ENCODE measurements at regions not wholly inside any gene's neighbourhood (a gene's known extent, or its start where the extent isn't known, plus 50 kb on each side); places are given as distances from the start of the nearest gene placed in this dataset.

DNA sequence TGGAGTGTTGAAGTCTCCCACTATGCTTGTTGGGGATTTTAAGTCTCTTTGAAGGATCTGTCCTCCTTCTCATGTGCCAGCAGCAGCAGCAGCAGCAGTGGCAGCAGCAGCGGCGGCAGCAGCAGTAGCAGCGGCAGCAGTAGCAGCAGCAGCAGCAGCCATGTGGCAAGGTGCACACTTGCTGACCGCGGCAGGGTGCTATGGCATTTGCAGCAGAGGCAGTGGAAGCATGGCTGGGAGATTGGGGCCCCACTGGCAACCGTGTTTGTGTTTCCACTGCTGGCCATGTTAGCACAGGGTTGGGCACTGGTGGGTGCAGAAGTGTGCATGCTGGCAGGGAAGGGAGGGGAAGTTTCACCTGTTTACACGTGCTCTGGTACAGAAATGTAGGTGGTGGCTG is 280.1 kb downstream of the NUP35 start:
- no TSS peak for BruUV-seq (replicated peaks)
- no peaks in the 10 kb centered on the region for H3K36me3 Mint-ChIP-seq (ENCODE audit: insufficient read depth, unreplicated experiment)
- H3K27ac Mint-ChIP-seq (ENCODE audit: low read depth, unreplicated experiment): no peak overlapping the region

GRCh38 chr2:183408562-183408961 is 284.3 kb downstream of the NUP35 start:
- DNase-seq (ENCODE audit: unreplicated experiment): no peak

More for the DNA sequence above, 280.1 kb downstream of the NUP35 start:
- TF ChIP-seq CTCF (IDR thresholded peaks at IDR 0.05; ENCODE audit: unreplicated experiment): no peak
- Mint-ChIP-seq H3K9me3 (ENCODE audit: unreplicated experiment) (peaks cover 11% of the 10 kb centered on the region), H3K27me3 (ENCODE audit: insufficient read depth, unreplicated experiment) (no peaks in the 10 kb centered on the region), H3K4me3 (ENCODE audit: unreplicated experiment) (no peak overlapping the region), H3K4me1 (ENCODE audit: insufficient read depth, unreplicated experiment) (no peaks in the 10 kb centered on the region)
- ChIA-PET POLR2A (no interaction called here), CTCF (no interaction called here)
- intact Hi-C loops (cut with micrococcal nuclease): no loop called here
- DNase-seq (ENCODE audit: unreplicated experiment): no peak

DNA sequence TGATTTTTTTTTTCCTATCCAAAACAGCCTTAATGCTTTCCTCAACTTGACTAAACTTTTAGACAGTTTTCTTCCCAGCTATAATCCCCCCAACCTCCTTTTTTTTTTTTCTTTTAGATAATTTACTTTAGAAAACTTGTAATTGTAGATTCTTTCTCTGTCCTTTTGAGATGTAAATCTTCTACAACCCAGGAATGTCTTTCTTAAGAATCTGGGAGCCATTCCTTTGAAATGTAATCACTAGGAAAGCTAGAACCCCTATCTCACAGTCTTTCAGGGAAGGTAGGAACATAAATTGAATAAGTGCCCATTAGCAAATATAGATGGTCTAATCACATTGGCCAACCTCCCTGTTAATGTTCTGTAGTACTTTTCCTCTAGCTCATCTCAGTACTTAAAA is 285.4 kb downstream of the NUP35 start:
- TF ChIP-seq CTCF (IDR thresholded peaks at IDR 0.05; ENCODE audit: unreplicated experiment): no peak
- intact Hi-C loops (cut with micrococcal nuclease): no loop called here
- H3K4me3 Mint-ChIP-seq (ENCODE audit: unreplicated experiment): no peak overlapping the region
- no peak for DNase-seq (ENCODE audit: unreplicated experiment)
- no peaks in the 10 kb centered on the region for H3K4me1 Mint-ChIP-seq (ENCODE audit: insufficient read depth, unreplicated experiment)
- no TSS peak for BruUV-seq (replicated peaks)
- H3K9me3 Mint-ChIP-seq (ENCODE audit: unreplicated experiment): no peaks in the 10 kb centered on the region
- H3K36me3 Mint-ChIP-seq (ENCODE audit: insufficient read depth, unreplicated experiment): no peaks in the 10 kb centered on the region
- CTCF ChIA-PET: interaction anchor here (0.7 kb wide), 1 partner anchor 1967 kb away, joined by 3 read pairs; no protein-coding TSS in a partner anchor
- no peak overlapping the region for H3K27ac Mint-ChIP-seq (ENCODE audit: low read depth, unreplicated experiment)
- POLR2A ChIA-PET: no interaction called here
- no peaks in the 10 kb centered on the region for H3K27me3 Mint-ChIP-seq (ENCODE audit: insufficient read depth, unreplicated experiment)

More at GRCh38 chr2:183408562-183408961, 284.3 kb downstream of the NUP35 start:
- TF ChIP-seq CTCF (IDR thresholded peaks at IDR 0.05; ENCODE audit: unreplicated experiment): no peak
- Mint-ChIP-seq H3K4me1 (ENCODE audit: insufficient read depth, unreplicated experiment) (no peaks in the 10 kb centered on the region), H3K27ac (ENCODE audit: low read depth, unreplicated experiment) (no peak overlapping the region), H3K4me3 (ENCODE audit: unreplicated experiment) (no peak overlapping the region), H3K9me3 (ENCODE audit: unreplicated experiment) (peaks cover 9% of the 10 kb centered on the region), H3K27me3 (ENCODE audit: insufficient read depth, unreplicated experiment) (no peaks in the 10 kb centered on the region), H3K36me3 (ENCODE audit: insufficient read depth, unreplicated experiment) (no peaks in the 10 kb centered on the region)
- intact Hi-C loops (cut with micrococcal nuclease): no loop called here
- ChIA-PET POLR2A (no interaction called here), CTCF (interaction anchor here (1.1 kb wide), 1 partner anchor 10 kb away, joined by 3 read pairs; no protein-coding TSS in a partner anchor)
- BruUV-seq (replicated peaks): no TSS peak

- DNase-seq (ENCODE audit: unreplicated experiment): no peak
These were observed 292.5 kb downstream of the NUP35 start for GRCh38 chr2:183416753-183417152.

More at GRCh38 chr2:183416753-183417152, 292.5 kb downstream of the NUP35 start:
- Mint-ChIP-seq H3K27me3 (ENCODE audit: insufficient read depth, unreplicated experiment) (no peaks in the 10 kb centered on the region), H3K9me3 (ENCODE audit: unreplicated experiment) (no peaks in the 10 kb centered on the region), H3K4me3 (ENCODE audit: unreplicated experiment) (no peak overlapping the region), H3K4me1 (ENCODE audit: insufficient read depth, unreplicated experiment) (no peaks in the 10 kb centered on the region), H3K27ac (ENCODE audit: low read depth, unreplicated experiment) (no peak overlapping the region), H3K36me3 (ENCODE audit: insufficient read depth, unreplicated experiment) (no peaks in the 10 kb centered on the region)
- POLR2A ChIA-PET: no interaction called here
- no TSS peak for BruUV-seq (replicated peaks)
- CTCF ChIA-PET: no interaction called here
- intact Hi-C loops (cut with micrococcal nuclease): no loop called here
- no peak for TF ChIP-seq CTCF (IDR thresholded peaks at IDR 0.05; ENCODE audit: unreplicated experiment)

Measured in MCF 10A (cell line).